ENCODE measurements at regions not wholly inside any gene's neighbourhood (a gene's known extent, or its start where the extent isn't known, plus 50 kb on each side); places are given as distances from the start of the nearest gene placed in this dataset.

- no peaks in the 10 kb centered on the region for H3K27me3 ChIP-seq (ENCODE audit: control insufficient read depth, insufficient read depth, low read length, poor library complexity, severe bottlenecking)
- Mint-ChIP-seq H3K27me3 (ENCODE audit: insufficient read depth) (peaks cover 6% of the 10 kb centered on the region), H3K36me3 (ENCODE audit: low read depth) (no peaks in the 10 kb centered on the region), H3K4me3 (no peak overlapping the region), H3K27ac (no peak overlapping the region), H3K4me1 (no peaks in the 10 kb centered on the region), H3K9me3 (peaks cover 3% of the 10 kb centered on the region)
- no peak overlapping the region for H3K4me3 ChIP-seq (ENCODE audit: low read length)
- H3K9me3 ChIP-seq (ENCODE audit: control insufficient read depth, low read length) = no peaks in the 10 kb centered on the region
- no peak overlapping the region for H3K27ac ChIP-seq (ENCODE audit: low read depth, low read length)
- DNase-seq = no peak
- H3K9ac ChIP-seq (ENCODE audit: extremely low read depth, low read length, poor library complexity, severe bottlenecking) = no peak overlapping the region
- 84 to 94% methylated on average over 4 to 6 of the region's 6 CpGs for WGBS, 2 experiments (ENCODE audit: insufficient coverage in 1 of 2, insufficient read length in 1 of 2)
- TF ChIP-seq CTCF (conservative IDR thresholded peaks at IDR 0.05) = no peak
- no peaks in the 10 kb centered on the region for H3K4me1 ChIP-seq (ENCODE audit: control insufficient read depth, insufficient read depth, low read length)
- no peaks in the 10 kb centered on the region for H3K36me3 ChIP-seq (ENCODE audit: control insufficient read depth, insufficient read depth, low read length)
Observed at GRCh38 chr22:45107671-45108070, 56.1 kb upstream of the NUP50 start.

GRCh38 chr22:45112136-45112879 is 51.4 kb upstream of the NUP50 start:
- TF ChIP-seq CTCF (conservative IDR thresholded peaks at IDR 0.05) = no peak
- H3K36me3 Mint-ChIP-seq (ENCODE audit: low read depth) = no peaks in the 10 kb centered on the region
- H3K27me3 Mint-ChIP-seq (ENCODE audit: insufficient read depth) = peaks cover 8% of the 10 kb centered on the region
- H3K27me3 ChIP-seq (ENCODE audit: control insufficient read depth, insufficient read depth, low read length, poor library complexity, severe bottlenecking) = no peaks in the 10 kb centered on the region
- H3K9ac ChIP-seq (ENCODE audit: extremely low read depth, low read length, poor library complexity, severe bottlenecking) = no peak overlapping the region
- H3K27ac Mint-ChIP-seq = no peak overlapping the region
- no peak overlapping the region for H3K4me3 Mint-ChIP-seq
- H3K4me3 ChIP-seq (ENCODE audit: low read length) = no peak overlapping the region
- H3K9me3 ChIP-seq (ENCODE audit: control insufficient read depth, low read length) = no peaks in the 10 kb centered on the region
- no peaks in the 10 kb centered on the region for H3K4me1 ChIP-seq (ENCODE audit: control insufficient read depth, insufficient read depth, low read length)
- H3K4me1 Mint-ChIP-seq = no peaks in the 10 kb centered on the region
- no peak for DNase-seq
- H3K9me3 Mint-ChIP-seq = peaks cover 15% of the 10 kb centered on the region
- 85% methylated on average over 5 of the region's 5 CpGs for WGBS, 2 experiments (ENCODE audit: insufficient coverage in 1 of 2, insufficient read length in 1 of 2)
- H3K27ac ChIP-seq (ENCODE audit: low read depth, low read length) = no peak overlapping the region
- H3K36me3 ChIP-seq (ENCODE audit: control insufficient read depth, insufficient read depth, low read length) = no peaks in the 10 kb centered on the region

Data from endodermal cell (in vitro differentiated cells).